ENCODE measurements at regions not wholly inside any gene's neighbourhood (a gene's known extent, or its start where the extent isn't known, plus 50 kb on each side); places are given as distances from the start of the nearest gene placed in this dataset.
"Not testable (repeated sequence)": the region's sequence is repeated elsewhere in the genome, so short reads cannot be mapped to it uniquely, and the experiment has no call there.

- DNase-seq: no peak
- no peak for ATAC-seq
- H3K9me3 ChIP-seq: no peaks in the 10 kb centered on the region
- no peak for TF ChIP-seq CTCF (IDR thresholded peaks at IDR 0.05)
- H3K27me3 ChIP-seq: no peaks in the 10 kb centered on the region
- intact Hi-C loops (cut with DNase I): no loop called here
- no peaks in the 10 kb centered on the region for H3K36me3 ChIP-seq
- WGBS, 2 donors: 91 to 95% methylated on average over 2 of the region's 2 CpGs
- peaks cover 0 to 13% (median 5%) of the 10 kb centered on the region in 9 donors for H3K4me1 ChIP-seq
- H3K27ac ChIP-seq: no peak overlapping the region
- H3K4me3 ChIP-seq: no peak overlapping the region
These were observed 58.2 kb upstream of the PDE3B start for GRCh38 chr11:14585438-14585837.

GRCh38 chr11:14587258-14587657, 56.3 kb upstream of the PDE3B start:
- Histone ChIP-seq H3K36me3 (no peaks in the 10 kb centered on the region), H3K4me3 (no peak overlapping the region), H3K27me3 (no peaks in the 10 kb centered on the region), H3K9me3 (no peaks in the 10 kb centered on the region), H3K27ac (peak overlapping the region in 6 of 10 donors; percentile 14 to 56 (median 31)), H3K4me1 (peaks cover 0 to 13% (median 5%) of the 10 kb centered on the region in 9 donors)
- DNase-seq (no peak), ATAC-seq (peak in 5 of 8 donors; percentile 11 to 49 (median 40))
- no peak for TF ChIP-seq CTCF (IDR thresholded peaks at IDR 0.05)
- 43 to 52% methylated on average over 2 of the region's 2 CpGs for WGBS, 2 donors
- intact Hi-C loops (cut with DNase I): no loop called here

- no peak for TF ChIP-seq CTCF (IDR thresholded peaks at IDR 0.05)
- no peak for ATAC-seq
- Histone ChIP-seq H3K4me1 (peaks cover 0 to 13% (median 5%) of the 10 kb centered on the region in 9 donors), H3K27me3 (no peaks in the 10 kb centered on the region), H3K27ac (no peak overlapping the region), H3K4me3 (no peak overlapping the region), H3K36me3 (no peaks in the 10 kb centered on the region), H3K9me3 (no peaks in the 10 kb centered on the region)
- 91% methylated on average over 2 of the region's 2 CpGs for WGBS, 2 donors
- no peak for DNase-seq
- intact Hi-C loops (cut with DNase I): no loop called here
These were observed 54.9 kb upstream of the PDE3B start for GRCh38 chr11:14588681-14589080.

- DNase-seq (no peak), ATAC-seq (no peak)
- no peak for TF ChIP-seq CTCF (IDR thresholded peaks at IDR 0.05)
- WGBS, 2 donors: 91 to 100% methylated on average over 2 of the region's 2 CpGs
- no peak overlapping the region for H3K27ac ChIP-seq
- H3K4me3 ChIP-seq: no peak overlapping the region
- intact Hi-C loops (cut with DNase I): no loop called here
- H3K9me3 ChIP-seq: no peaks in the 10 kb centered on the region
- H3K36me3 ChIP-seq: no peaks in the 10 kb centered on the region
- no peaks in the 10 kb centered on the region for H3K27me3 ChIP-seq
- peaks cover 0 to 9% (median 3%) of the 10 kb centered on the region in 9 donors for H3K4me1 ChIP-seq
These were observed 54.2 kb upstream of the PDE3B start for GRCh38 chr11:14589421-14589820.

- intact Hi-C loops (cut with DNase I); H3K4me3 ChIP-seq; H3K36me3 ChIP-seq; DNase-seq; H3K27me3 ChIP-seq; ATAC-seq; H3K9me3 ChIP-seq; H3K4me1 ChIP-seq; H3K27ac ChIP-seq: not testable (repeated sequence)
- 97% methylated on average over 19 of the region's 19 CpGs for WGBS, 2 donors
These were observed 52.6 kb upstream of the PDE3B start for GRCh38 chr11:14591046-14591445.
